ENCODE measurements at regions not wholly inside any gene's neighbourhood (a gene's known extent, or its start where the extent isn't known, plus 50 kb on each side); places are given as distances from the start of the nearest gene placed in this dataset.

DNA sequence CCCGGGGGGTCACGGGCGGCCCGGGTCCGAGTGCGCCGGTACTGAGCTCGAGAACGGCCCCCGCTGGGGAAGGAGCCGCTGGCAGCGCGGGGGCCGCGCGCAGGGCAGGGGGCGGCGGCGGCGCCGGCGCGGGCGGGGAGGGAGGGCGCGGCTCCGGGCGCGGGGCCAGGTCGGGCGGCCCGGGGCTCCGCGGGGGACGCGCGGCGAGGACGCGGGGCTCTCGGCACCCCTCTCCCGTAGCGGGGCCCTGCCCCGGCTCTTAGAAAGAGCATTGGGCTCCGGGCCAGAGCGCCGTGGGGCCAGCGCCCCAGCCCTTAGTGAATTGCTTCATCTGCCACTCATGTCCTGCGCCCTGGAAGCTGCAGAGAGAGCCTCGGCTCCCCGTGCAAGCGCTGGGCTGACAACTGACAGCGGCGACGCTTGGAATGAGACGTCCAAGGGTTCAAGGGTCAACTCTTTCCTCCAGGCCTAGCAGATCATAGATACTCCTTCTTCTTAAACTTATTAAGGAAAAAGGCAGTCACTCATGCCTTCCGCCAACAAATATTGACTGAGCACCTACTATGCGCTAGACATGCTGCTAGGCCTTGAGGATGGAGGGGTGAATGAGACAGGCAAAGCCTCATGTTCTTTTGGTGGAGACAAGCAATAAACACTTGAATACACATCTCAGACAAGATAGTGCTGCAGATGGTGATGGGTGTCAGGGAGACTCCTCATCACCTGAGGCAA lies 140.8 kb downstream of the SMAD6 start:
- Histone ChIP-seq H2AFZ (peak overlapping the region; percentile 43; the same call in 1 of the 2 replicates), H3K36me3 (ENCODE audit: insufficient read depth) (no peaks in the 10 kb centered on the region), H3K27ac (ENCODE audit: low read depth) (no peak overlapping the region), H3K4me3 (peak overlapping the region; percentile 65), H3K4me2 (peak overlapping the region; percentile 82), H3K79me2 (replicated peaks; ENCODE audit: insufficient read depth) (no peaks in the 10 kb centered on the region), H3K27me3 (ENCODE audit: insufficient read depth) (peaks cover 43% of the 10 kb centered on the region), H4K20me1 (replicated peaks; ENCODE audit: insufficient read depth) (no peaks in the 10 kb centered on the region), H3F3A (replicated peaks; ENCODE audit: low read depth) (peaks cover 13% of the 10 kb centered on the region; the same call in 1 of the 2 replicates), H3K4me1 (ENCODE audit: insufficient read depth) (peaks cover 5% of the 10 kb centered on the region), H3K9me2 (ENCODE audit: insufficient read depth) (no peaks in the 10 kb centered on the region)
- ATAC-seq (peak; percentile 28), DNase-seq (ENCODE audit: low spot score) (peak; percentile 47)
- H3K36me3 Mint-ChIP-seq (ENCODE audit: low read depth), result no peaks in the 10 kb centered on the region
- H3K27ac Mint-ChIP-seq, result no peak overlapping the region
- peak overlapping the region; percentile 64 for H3K4me3 Mint-ChIP-seq
- no peak for TF ChIP-seq CREB1 (CRISPR knock-in tag; IDR thresholded peaks at IDR 0.05; ENCODE audit: low read depth)
- no peak for TF ChIP-seq POLR2AphosphoS5 (IDR thresholded peaks at IDR 0.05; ENCODE audit: low read depth)
- TF ChIP-seq NANOG (IDR thresholded peaks at IDR 0.05; ENCODE audit: borderline replicate concordance), result no peak
- no peak for TF ChIP-seq STAT1 (IDR thresholded peaks at IDR 0.05; ENCODE audit: unreplicated experiment)
- no peak for TF ChIP-seq ZNF331 (CRISPR knock-in tag; IDR thresholded peaks at IDR 0.05; ENCODE audit: low read depth)
- TF ChIP-seq, protein P1, sequence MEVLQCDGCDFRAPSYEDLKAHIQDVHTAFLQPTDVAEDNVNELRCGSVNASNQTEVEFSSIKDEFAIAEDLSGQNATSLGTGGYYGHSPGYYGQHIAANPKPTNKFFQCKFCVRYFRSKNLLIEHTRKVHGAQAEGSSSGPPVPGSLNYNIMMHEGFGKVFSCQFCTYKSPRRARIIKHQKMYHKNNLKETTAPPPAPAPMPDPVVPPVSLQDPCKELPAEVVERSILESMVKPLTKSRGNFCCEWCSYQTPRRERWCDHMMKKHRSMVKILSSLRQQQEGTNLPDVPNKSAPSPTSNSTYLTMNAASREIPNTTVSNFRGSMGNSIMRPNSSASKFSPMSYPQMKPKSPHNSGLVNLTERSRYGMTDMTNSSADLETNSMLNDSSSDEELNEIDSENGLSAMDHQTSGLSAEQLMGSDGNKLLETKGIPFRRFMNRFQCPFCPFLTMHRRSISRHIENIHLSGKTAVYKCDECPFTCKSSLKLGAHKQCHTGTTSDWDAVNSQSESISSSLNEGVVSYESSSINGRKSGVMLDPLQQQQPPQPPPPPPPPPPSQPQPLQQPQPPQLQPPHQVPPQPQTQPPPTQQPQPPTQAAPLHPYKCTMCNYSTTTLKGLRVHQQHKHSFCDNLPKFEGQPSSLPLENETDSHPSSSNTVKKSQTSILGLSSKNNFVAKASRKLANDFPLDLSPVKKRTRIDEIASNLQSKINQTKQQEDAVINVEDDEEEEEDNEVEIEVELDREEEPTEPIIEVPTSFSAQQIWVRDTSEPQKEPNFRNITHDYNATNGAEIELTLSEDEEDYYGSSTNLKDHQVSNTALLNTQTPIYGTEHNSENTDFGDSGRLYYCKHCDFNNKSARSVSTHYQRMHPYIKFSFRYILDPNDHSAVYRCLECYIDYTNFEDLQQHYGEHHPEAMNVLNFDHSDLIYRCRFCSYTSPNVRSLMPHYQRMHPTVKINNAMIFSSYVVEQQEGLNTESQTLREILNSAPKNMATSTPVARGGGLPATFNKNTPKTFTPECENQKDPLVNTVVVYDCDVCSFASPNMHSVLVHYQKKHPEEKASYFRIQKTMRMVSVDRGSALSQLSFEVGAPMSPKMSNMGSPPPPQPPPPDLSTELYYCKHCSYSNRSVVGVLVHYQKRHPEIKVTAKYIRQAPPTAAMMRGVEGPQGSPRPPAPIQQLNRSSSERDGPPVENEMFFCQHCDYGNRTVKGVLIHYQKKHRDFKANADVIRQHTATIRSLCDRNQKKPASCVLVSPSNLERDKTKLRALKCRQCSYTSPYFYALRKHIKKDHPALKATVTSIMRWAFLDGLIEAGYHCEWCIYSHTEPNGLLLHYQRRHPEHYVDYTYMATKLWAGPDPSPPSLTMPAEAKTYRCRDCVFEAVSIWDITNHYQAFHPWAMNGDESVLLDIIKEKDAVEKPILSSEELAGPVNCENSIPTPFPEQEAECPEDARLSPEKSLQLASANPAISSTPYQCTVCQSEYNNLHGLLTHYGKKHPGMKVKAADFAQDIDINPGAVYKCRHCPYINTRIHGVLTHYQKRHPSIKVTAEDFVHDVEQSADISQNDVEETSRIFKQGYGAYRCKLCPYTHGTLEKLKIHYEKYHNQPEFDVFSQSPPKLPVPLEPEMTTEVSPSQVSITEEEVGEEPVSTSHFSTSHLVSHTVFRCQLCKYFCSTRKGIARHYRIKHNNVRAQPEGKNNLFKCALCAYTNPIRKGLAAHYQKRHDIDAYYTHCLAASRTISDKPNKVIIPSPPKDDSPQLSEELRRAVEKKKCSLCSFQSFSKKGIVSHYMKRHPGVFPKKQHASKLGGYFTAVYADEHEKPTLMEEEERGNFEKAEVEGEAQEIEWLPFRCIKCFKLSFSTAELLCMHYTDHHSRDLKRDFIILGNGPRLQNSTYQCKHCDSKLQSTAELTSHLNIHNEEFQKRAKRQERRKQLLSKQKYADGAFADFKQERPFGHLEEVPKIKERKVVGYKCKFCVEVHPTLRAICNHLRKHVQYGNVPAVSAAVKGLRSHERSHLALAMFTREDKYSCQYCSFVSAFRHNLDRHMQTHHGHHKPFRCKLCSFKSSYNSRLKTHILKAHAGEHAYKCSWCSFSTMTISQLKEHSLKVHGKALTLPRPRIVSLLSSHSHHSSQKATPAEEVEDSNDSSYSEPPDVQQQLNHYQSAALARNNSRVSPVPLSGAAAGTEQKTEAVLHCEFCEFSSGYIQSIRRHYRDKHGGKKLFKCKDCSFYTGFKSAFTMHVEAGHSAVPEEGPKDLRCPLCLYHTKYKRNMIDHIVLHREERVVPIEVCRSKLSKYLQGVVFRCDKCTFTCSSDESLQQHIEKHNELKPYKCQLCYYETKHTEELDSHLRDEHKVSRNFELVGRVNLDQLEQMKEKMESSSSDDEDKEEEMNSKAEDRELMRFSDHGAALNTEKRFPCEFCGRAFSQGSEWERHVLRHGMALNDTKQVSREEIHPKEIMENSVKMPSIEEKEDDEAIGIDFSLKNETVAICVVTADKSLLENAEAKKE (CRISPR knock-in tag; IDR thresholded peaks at IDR 0.05), result no peak
- TF ChIP-seq EZH2phosphoT487 (IDR thresholded peaks at IDR 0.05; ENCODE audit: unreplicated experiment), result no peak
- no peak for TF ChIP-seq EZH2 (IDR thresholded peaks at IDR 0.05; ENCODE audit: low read depth, unreplicated experiment)
- TF ChIP-seq, protein P2, sequence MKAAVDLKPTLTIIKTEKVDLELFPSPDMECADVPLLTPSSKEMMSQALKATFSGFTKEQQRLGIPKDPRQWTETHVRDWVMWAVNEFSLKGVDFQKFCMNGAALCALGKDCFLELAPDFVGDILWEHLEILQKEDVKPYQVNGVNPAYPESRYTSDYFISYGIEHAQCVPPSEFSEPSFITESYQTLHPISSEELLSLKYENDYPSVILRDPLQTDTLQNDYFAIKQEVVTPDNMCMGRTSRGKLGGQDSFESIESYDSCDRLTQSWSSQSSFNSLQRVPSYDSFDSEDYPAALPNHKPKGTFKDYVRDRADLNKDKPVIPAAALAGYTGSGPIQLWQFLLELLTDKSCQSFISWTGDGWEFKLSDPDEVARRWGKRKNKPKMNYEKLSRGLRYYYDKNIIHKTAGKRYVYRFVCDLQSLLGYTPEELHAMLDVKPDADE (IDR thresholded peaks at IDR 0.05), result no peak
- H3K27me3 Mint-ChIP-seq (ENCODE audit: insufficient read depth, low read depth, poor library complexity), result peaks cover 39% of the 10 kb centered on the region
- no peaks in the 10 kb centered on the region for H3K9me3 Mint-ChIP-seq
- H3K4me1 Mint-ChIP-seq, result peaks cover 10% of the 10 kb centered on the region

All from GM23338 (cell line).